Fibroblast of lung (primary cell): ENCODE measurements at regions not wholly inside any gene's neighbourhood (a gene's known extent, or its start where the extent isn't known, plus 50 kb on each side); places are given as distances from the start of the nearest gene placed in this dataset.

Experiments used
- EZH2 ChIP-seq: IDR thresholded peaks from 2 replicates; pipeline ENCODE4 v1.5.1; 2012; ENCODE audit warnings: low read length, control low read depth, mild to moderate bottlenecking; ENCODE audit errors: missing control alignments
- TF ChIP-seq, protein P1 (sequence below), 2 donors: IDR thresholded peaks in 1 of 2; conservative IDR thresholded peaks in 1 of 2; 1 replicate in 1 of 2; 2 replicates in 1 of 2; pipeline ENCODE4 v1.5.1; 2011 to 2012; ENCODE audit warnings: low read length in 2 of 2, control low read depth in 1 of 2, inconsistent platforms in 1 of 2, low read depth in 1 of 2, mild to moderate bottlenecking in 1 of 2

DNA sequence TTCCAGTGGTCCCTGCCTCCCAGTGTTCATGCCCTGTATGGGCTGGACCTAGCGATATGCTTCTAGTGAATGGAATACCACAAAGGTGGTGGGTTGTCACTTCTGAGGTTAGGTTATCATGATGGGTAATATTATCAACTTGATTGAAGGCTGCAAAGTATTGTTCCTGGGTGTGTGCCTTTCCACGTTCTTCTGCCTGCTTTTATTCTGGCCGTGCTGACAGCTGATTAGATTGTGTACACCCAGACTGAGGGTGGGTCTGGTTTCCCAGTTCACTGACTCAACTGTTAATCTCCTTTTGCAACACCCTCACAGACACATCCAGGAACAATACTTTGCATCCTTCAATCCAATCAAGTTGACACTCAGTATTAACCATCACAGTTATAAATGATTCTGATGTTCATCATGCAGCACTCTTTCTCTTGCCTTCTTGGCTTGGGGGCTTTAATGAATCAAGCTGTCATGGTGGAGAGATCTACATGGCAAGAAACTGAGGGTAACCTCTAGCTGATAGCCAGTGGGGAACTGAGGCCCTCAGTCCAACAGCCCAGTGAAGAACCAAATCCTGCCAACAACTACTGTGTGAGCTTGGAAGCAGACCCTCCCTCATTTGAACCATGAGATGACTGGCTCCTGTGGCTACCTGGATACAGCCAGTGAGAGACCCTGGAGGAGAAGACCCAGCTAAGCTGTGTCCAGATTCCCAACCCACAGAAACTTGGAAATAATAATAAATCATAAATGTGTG is 63.0 kb upstream of the CELF4 start:
- TF ChIP-seq, protein P1, sequence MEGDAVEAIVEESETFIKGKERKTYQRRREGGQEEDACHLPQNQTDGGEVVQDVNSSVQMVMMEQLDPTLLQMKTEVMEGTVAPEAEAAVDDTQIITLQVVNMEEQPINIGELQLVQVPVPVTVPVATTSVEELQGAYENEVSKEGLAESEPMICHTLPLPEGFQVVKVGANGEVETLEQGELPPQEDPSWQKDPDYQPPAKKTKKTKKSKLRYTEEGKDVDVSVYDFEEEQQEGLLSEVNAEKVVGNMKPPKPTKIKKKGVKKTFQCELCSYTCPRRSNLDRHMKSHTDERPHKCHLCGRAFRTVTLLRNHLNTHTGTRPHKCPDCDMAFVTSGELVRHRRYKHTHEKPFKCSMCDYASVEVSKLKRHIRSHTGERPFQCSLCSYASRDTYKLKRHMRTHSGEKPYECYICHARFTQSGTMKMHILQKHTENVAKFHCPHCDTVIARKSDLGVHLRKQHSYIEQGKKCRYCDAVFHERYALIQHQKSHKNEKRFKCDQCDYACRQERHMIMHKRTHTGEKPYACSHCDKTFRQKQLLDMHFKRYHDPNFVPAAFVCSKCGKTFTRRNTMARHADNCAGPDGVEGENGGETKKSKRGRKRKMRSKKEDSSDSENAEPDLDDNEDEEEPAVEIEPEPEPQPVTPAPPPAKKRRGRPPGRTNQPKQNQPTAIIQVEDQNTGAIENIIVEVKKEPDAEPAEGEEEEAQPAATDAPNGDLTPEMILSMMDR (conservative IDR thresholded peaks at IDR 0.05 in 1 of 2, IDR thresholded peaks at IDR 0.05 in 1 of 2; ENCODE audit: low read depth in 1 of 2, low read length in 2 of 2): no peak
- TF ChIP-seq EZH2: no peak
